ENCODE measurements at regions not wholly inside any gene's neighbourhood (a gene's known extent, or its start where the extent isn't known, plus 50 kb on each side); places are given as distances from the start of the nearest gene placed in this dataset.
"Not testable (repeated sequence)": the region's sequence is repeated elsewhere in the genome, so short reads cannot be mapped to it uniquely, and the experiment has no call there.

GRCh38 chr18:4797002-4797685 is 342.0 kb upstream of the DLGAP1 start:
- no peak for FAIRE-seq
- DNase-seq (ENCODE audit: insufficient read length, low spot score) = no peak

- DNase-seq (ENCODE audit: insufficient read length, low spot score) (no peak), FAIRE-seq (no peak)
These were observed 334.4 kb upstream of the DLGAP1 start for GRCh38 chr18:4789506-4789905.

DNA sequence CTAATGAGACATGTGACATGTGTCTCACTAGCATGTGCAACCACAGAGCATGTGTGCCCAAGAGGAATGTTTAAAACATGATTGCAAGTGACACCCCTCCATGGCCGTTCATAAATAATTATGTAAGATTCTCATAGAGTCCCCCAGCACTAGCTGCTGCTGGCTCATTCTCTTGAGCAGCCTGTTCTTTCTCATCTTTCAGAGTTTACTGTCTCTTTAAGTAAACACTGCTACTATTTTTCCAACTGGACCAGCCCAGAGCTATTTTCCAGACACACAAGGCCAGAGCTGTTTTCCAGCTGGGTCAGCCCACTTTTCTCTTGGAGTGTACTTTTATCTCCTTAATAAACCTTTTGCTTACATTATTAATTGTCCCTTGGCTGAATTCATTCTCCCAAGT is 326.8 kb upstream of the DLGAP1 start:
- no peak for FAIRE-seq
- DNase-seq (ENCODE audit: insufficient read length, low spot score) = no peak

GRCh38 chr18:4765401-4765800 is 310.3 kb upstream of the DLGAP1 start:
- FAIRE-seq = no peak
- no peak for DNase-seq (ENCODE audit: insufficient read length, low spot score)

DNA sequence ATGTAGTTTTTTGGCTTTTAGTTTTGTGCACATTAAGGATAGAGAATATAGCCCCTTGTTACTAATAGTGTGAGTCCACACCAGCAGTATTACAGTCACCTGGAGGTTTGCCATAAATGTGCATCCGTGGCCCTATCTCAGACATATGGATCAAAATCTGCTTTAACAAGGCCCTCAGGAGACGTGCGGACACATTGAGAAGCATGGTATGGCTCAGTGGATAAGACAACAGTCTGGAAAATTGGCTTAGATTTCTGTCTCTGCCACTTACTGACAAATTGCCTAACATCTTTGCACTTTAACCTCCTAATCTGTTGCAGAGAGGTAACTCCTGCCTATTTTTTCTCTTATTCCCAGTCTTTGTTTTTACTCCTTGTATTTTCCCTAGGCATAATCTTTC is 307.2 kb upstream of the DLGAP1 start:
- no peak for DNase-seq (ENCODE audit: insufficient read length, low spot score)
- no peak for FAIRE-seq

- DNase-seq (ENCODE audit: insufficient read length, low spot score) (no peak), FAIRE-seq (no peak)
These were observed 303.9 kb upstream of the DLGAP1 start for GRCh38 chr18:4758980-4759379.

DNA sequence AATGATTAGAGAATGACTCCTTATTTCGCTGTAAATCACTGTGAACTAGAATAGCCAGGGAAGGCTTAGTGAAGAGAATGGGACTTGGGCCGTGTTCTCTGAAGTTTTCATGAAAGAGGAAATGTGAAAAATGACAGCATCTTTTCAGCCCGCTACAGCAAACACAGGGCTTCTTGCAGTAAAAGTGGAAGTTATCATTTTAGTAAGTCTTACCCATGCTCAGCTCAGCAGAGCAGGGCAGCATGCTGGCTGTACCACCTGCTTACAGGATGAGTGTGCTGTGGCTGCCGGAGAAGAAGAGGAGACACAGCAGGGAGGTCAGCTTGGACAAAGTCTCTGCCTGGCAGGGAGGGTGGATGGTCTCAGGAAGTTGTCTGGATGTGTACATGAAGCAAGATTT is 300.7 kb upstream of the DLGAP1 start:
- DNase-seq (ENCODE audit: insufficient read length, low spot score) = no peak
- FAIRE-seq = no peak

DNA sequence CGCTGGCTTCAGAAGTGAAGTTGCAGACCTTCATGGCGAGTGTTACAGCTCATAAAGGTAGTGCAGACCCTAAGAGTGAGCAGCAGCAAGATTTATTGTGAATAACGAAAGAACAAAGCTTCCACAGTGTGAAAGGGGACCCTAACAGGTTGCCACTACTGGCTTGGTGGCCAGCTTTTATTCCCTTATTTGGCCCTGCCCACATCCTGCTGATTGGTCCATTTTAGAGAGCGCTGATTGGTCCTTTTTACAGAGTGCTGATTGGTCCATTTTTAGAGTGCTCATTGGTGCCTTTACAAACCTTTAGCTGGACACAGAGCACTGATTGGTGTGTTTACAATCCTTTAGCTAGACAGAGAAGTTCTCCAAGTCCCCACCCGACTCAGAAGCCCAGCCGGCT is 298.0 kb upstream of the DLGAP1 start:
- DNase-seq (ENCODE audit: insufficient read length, low spot score); FAIRE-seq: not testable (repeated sequence)

- no peak for FAIRE-seq
- DNase-seq (ENCODE audit: insufficient read length, low spot score) = no peak
These were observed 296.4 kb upstream of the DLGAP1 start for GRCh38 chr18:4751523-4751922.

GRCh38 chr18:4750393-4751346 is 295.6 kb upstream of the DLGAP1 start:
- FAIRE-seq = no peak
- no peak for DNase-seq (ENCODE audit: insufficient read length, low spot score)

DNA sequence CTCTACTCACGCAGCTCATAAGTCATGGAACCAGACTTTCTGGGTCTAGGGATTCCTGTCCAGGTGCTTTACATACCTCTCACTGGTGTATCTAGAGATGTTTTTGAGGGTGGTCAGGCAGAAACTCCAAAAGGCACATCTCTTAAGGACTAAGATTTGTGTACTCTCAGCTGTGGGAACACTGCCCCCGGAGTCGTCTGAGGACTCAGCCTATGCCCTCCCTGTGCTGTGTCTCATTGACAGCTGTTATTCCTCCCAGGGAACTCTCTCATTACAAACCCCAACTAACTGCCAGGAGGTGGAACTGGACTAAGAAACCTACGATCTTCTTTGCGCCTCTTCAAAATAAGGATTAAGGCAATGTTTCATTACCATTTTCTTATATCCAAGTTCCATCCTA is 293.9 kb upstream of the DLGAP1 start:
- DNase-seq (ENCODE audit: insufficient read length, low spot score) (no peak), FAIRE-seq (no peak)

DNA sequence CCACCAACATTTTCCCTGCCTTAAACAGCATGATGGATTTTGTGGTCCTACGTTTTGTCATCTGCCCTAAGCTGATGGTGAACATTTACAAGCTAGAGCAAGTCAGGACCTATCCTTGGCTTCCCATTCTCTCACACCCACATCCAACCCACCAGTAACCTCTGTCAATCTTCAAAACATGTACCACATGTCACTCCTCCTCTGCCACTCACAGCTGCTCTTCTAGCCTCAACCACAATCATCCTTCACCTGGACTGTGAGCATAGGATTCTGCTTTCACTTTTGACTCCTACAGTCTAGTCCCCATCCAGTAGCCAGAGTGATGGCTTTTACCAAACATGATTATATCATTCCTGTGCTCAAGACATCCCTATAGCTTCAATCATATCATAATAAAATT is 279.8 kb upstream of the DLGAP1 start:
- no peak for DNase-seq (ENCODE audit: insufficient read length, low spot score)
- FAIRE-seq = no peak

DNA sequence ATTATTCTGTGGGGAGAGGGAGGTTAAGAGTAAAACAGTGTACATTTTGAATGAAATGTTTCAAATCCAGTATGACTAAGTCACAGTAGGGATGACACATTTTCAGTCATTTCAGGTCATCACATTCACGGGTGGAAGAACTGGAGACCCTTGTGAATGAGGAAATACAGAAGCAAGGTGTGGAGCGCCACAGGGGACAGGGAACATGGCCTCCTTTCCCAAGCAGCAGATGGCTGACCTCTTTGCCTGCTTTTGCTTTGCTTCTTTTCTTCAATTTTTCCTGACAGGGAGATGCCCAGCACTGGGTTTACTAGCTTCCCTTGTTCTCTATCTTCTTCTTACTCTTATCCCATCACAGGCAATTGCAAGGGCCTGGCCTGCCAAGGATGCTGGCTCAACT is 278.9 kb upstream of the DLGAP1 start:
- FAIRE-seq (no peak), DNase-seq (ENCODE audit: insufficient read length, low spot score) (no peak)

DNA sequence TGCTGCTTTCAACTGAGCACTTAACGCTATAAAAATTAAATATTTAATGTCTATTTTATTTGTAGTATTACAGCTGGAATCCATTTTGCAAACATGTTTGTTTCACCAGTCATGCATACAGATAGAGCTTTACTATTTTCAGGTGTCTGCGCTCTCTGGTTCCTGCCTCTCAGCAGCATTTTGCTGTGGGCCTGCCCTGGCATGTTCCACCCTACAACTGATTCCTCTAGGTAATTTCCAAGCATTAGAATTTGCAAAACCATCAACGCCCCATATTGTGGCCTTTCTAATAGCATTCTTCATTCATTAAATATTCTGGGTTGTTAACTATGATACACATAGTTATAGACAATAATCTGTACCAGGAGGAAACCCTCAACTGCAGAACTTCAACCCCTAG is 266.4 kb upstream of the DLGAP1 start:
- no peak for DNase-seq (ENCODE audit: insufficient read length, low spot score)
- no peak for FAIRE-seq

DNA sequence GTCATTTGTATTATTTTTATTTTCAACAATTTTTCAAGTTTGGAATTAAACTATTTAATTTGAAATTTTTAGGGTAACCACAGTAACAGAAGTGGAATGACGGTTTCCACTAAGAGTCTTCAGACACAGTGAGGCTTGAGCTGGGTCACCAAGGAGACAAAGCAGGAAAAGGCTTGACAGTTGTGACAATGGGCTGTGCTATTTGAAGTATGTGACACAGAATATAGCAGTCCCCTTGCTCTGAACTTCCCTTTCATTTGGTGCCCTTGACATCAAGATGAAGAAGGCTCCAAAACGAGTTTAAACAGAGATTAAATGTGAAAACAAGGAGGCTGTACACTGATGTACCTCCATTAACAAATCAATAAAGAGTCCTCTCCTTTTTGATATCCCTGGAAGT is 265.4 kb upstream of the DLGAP1 start:
- DNase-seq (ENCODE audit: insufficient read length, low spot score) = no peak
- FAIRE-seq = no peak

GRCh38 chr18:4705894-4706293 is 250.8 kb upstream of the DLGAP1 start:
- no peak for DNase-seq (ENCODE audit: insufficient read length, low spot score)
- FAIRE-seq = no peak

- FAIRE-seq (no peak), DNase-seq (ENCODE audit: insufficient read length, low spot score) (no peak)
These were observed 249.7 kb upstream of the DLGAP1 start for GRCh38 chr18:4704781-4705180.

DNA sequence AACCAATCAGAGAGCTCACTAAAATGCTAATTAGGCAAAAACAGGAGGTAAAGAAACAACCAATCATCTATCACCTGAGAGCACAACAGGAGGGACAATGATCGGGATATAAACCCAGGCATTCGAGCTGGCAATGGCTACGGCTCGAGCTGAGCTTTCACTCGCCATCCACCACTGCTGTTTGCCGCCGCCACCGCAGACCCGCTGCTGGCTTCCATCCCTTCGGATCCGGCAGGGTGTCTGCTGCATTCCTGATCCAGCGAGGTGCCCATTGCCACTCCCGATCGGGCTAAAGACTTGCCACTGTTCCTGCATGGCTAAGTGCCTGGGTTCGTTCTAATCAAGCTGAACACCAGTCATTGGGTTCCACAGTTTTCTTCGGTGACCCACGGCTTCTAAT is 236.7 kb upstream of the DLGAP1 start:
- DNase-seq (ENCODE audit: insufficient read length, low spot score) (no peak), FAIRE-seq (no peak)

- FAIRE-seq; DNase-seq (ENCODE audit: insufficient read length, low spot score): not testable (repeated sequence)
These were observed 223.6 kb upstream of the DLGAP1 start for GRCh38 chr18:4678685-4679084.

GRCh38 chr18:4677006-4677405 is 221.9 kb upstream of the DLGAP1 start:
- FAIRE-seq = no peak
- no peak for DNase-seq (ENCODE audit: insufficient read length, low spot score)

DNA sequence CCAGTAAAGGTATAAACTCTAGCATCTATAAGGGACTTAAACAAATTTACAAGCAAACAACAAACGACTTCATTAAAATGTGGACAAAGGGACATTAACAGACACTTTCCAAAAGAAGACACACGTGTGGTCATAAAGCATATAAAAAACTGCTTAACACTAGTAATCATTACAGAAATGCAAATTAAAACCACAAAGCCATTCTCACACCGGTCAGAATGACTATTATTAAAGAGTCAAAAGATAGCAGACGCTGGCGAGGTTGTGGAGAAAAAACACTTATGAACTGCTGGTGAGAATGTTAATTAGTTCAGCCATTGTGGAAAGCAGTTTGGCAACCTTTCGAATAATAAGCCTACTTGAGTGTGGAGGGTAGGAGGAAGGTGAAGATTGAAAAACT is 217.1 kb upstream of the DLGAP1 start:
- no peak for DNase-seq (ENCODE audit: insufficient read length, low spot score)
- no peak for FAIRE-seq

DNA sequence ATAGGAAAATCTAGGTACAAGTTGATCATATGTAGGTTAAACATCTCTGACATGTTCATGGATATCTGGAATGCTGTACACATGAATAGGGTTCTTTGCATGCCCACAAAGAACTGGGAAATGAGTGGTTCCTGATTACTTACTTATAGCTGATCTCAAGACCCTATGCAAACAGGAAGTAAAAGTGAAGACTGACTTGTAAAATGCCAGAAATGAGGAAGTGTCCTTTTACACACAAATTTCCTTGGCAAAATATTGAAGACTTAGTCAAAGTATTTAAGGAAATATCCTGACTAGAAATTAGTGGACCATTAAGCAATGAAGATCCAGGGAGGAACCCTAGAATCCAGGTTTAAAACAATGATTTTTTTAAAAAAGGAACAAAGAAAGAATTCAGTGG is 203.7 kb upstream of the DLGAP1 start:
- FAIRE-seq = no peak
- no peak for DNase-seq (ENCODE audit: insufficient read length, low spot score)
